ENCODE measurements at regions not wholly inside any gene's neighbourhood (a gene's known extent, or its start where the extent isn't known, plus 50 kb on each side); places are given as distances from the start of the nearest gene placed in this dataset.
A peak's percentile ranks its signal among the peaks of the same experiment; 100 is the strongest.
"Not testable (repeated sequence)": the region's sequence is repeated elsewhere in the genome, so short reads cannot be mapped to it uniquely, and the experiment has no call there.

DNA sequence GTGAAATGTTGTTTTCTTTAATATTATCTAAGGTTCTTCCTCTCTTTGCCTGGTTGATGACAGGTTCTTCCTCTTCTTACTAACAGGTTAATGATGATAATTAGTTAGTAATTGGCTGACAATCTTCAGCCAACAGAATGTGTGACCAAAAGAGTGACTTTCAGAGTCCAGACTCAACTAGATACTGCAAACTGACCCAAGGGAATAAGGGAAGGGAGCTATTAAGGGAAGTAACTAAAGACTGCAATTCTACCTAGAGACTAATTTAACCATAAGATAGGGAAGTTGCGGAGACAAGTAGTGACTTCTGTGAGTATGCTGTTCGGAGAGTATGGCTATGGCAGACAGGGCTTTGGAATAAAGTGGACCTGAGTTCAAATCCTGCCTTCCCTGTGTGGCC is 127.3 kb upstream of the TACR1 start:
- DNase-seq: no peak

DNA sequence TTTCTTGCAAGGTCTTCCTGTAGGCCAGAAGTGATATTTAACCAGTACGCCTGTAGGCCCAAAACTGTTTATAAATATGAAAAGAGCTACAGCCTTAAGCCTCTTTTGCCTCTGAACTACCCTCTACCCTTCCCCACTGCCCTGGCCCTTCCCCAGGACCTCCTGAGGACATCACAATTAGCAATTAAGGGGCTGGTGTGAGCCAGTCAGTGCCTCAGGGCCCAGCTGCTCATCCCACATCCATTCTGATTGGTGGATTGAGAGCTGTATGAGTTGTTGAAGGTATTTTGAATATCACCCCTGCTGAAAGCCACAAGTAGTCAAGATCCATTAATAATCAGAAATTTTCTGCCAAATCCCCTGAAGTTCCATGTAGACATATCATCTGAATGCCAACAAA is 126.3 kb upstream of the TACR1 start:
- DNase-seq: no peak

GRCh38 chr2:75324861-75325284 is 125.6 kb upstream of the TACR1 start:
- no peak for DNase-seq

DNA sequence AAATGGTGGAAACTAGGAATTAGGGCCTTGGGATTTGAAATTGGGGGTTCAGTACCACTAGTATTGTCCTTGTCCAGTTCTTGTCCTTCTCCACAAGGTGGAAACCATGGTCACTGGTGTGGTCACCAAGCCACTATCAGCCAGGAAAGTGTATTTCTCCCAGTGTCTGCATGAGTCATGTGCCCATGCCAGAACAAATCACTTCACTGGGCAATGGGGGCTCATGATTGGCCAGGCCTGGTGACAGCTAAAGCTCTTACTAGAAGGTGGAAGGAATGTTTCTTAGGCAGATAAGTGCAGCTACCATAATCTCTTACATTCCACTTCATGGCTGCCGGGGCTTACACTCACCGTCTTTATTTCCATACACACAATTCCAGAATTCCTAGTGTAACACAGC is 124.8 kb upstream of the TACR1 start:
- no peak for DNase-seq

DNA sequence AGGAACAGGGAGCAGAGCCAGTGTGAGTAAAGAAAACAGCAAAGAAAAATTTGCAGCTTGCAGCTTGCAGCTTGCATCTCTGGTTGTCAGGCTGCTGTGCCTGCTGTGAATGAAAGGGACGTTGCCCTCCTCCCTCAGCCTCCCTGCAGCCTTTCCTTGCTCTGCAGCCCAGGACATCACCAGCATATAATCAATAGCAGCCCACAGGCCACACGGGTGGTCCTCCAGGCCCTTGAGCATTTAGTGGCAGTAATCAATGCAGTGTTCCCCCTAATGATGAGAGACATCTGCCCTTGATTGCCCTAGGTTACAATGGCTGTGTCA is 122.2 kb upstream of the TACR1 start:
- DNase-seq: no peak

- DNase-seq: no peak
Observed at GRCh38 chr2:75320898-75321598, 121.7 kb upstream of the TACR1 start.

GRCh38 chr2:75319951-75320350 is 120.6 kb upstream of the TACR1 start:
- DNase-seq: no peak

- DNase-seq: no peak
Observed at GRCh38 chr2:75317802-75318201, 118.5 kb upstream of the TACR1 start.

DNA sequence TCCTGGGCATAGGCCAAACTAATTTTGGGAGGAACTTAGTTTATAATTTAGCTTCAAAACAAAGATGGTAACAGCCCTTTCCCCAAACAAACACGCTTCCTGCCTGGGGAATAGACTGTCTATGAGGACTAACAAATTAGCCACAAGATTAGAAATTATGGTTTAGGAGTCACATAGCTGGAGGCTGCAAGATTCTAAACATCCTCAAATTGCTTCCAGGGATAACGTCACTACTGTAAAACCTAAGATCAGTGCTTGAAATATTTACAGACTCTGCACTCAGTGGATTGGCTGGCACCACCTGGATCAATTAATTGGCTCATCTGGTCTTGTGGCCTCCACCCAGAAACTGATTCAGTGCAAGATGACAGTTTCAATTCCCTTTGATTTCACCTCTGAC is 118.0 kb upstream of the TACR1 start:
- no peak for DNase-seq

GRCh38 chr2:75315436-75315835 is 116.1 kb upstream of the TACR1 start:
- no peak for DNase-seq

DNA sequence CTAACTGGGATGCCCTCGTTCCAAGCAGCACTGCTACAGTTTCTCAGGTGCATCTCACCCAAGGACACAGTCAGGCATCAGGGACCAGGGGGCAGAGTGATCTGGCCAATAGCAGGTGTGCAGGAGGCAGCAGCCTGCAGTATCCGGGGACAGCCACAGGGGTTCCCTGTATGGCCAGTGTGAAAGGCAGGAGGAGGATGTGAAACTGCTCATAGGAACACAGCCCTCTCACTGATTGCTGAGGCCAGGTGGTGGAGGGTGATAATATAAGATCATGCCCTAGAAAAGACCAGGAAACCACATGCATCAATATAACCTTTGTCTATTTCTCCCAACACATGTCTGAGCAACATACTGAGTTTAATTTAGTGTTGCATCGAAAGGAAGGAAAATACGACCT is 112.7 kb upstream of the TACR1 start:
- DNase-seq: no peak

DNA sequence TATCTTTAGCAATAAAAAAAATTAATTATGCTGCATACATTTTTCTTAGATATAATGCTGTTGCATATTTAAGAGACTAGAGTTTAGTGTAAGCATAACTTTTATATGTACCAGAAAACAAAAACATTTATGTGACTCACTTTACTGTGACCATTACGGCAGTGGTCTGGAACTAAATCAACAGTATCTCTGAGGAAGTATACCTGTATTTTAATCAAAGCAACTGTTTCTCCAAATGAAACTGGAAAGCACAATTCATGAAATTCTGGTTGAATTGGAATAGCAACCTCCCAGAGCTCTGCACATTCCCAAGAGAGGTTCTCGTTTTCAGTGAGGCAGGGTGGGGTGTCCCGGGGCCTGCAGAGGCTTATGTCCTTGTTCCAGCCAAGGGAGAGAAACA is 112.2 kb upstream of the TACR1 start:
- no peak for DNase-seq

- DNase-seq: no peak
Observed at GRCh38 chr2:75310876-75311275, 111.6 kb upstream of the TACR1 start.

GRCh38 chr2:75309596-75310463 is 110.5 kb upstream of the TACR1 start:
- no peak for DNase-seq

DNA sequence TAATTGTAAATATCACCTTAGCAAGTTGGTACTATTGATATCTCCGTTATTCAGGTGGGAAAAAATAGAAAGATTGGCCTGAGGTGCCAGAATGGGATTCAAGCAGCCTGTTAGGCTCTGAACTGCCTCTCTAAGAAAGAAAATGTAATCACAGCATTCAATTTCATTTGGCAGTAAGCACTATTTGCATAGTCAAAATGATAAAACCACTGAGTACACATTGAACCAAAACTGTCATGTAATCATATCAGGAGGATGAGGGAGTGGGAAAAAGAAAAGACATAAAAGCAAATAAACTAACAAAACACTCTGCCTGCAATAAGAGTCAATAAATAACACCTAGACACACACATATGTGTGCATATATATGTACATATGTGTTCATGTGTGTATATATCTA is 103.9 kb upstream of the TACR1 start:
- no peak for DNase-seq

- no peak for DNase-seq
Observed at GRCh38 chr2:75294362-75294761, 95.0 kb upstream of the TACR1 start.

GRCh38 chr2:75292826-75293225 is 93.5 kb upstream of the TACR1 start:
- DNase-seq: no peak

DNA sequence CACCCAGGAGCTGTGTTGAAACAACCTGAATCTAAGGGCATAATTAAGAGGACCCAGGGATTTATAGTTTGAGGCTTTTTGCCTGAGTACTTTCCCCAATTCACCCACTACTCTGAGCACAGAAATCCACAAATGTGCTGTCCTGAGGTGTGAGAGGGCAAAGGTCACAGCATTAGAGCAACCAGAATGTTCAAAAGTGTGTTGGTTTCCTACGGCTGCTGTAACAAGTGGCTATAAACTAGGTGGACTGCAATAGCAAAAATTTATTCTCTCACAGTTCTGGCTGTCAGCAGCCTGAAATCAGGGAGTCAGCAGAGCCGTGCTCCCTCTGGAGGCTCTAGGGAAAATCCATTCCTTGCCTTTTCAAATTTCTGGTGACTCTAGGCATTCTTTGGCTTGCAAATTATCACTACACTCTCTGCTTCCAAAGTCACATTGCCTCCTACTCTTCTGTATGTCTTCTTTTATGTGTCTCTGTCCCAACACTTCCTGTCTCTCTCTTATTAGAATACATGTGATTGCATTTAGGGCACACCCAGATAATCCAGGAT is 91.4 kb upstream of the TACR1 start:
- DNase-seq: peak in 3 of 56 donors; percentile 4 to 6 (median 5)

DNA sequence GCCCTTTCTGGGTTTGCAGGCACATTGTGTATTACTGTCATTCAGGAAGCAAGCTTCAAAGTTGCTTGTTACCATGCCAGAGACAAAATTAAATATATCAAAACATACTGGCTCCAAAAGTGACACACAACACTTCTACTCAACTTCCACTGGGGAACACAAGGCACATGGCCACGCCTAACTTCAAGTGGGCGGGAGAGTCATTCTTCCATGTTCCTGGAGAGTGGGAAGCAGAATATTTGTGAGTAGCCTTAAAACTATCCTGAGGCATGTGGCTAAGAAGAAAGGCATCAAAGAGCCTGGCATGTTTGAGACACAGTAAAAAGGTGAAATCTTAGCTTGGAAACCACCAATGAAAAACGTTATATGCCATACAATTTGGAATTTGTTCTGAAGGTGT is 90.5 kb upstream of the TACR1 start:
- DNase-seq: no peak

DNA sequence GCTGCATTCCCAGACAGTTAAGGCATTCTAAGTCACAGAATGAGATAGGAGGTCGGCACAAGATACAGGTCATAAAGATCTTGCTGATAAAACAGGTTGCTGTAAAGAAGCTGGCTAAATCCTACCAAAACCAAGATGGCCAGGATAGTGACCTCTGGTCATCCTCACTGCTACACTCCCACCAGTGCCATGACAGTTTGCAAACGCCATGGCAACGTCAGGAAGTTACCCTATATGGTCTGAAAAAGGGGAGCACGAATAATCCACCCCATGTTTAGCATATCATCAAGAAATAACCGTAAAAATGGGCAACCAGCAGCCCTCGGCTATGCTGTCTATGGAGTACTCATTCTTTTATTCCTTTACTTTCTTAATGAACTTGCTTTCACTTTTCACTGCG is 89.9 kb upstream of the TACR1 start:
- not testable (repeated sequence) for DNase-seq

GRCh38 chr2:75288760-75289159 is 89.4 kb upstream of the TACR1 start:
- no peak for DNase-seq

- no peak for DNase-seq
Observed at GRCh38 chr2:75287624-75288316, 88.5 kb upstream of the TACR1 start.
